A673 (cell line): ENCODE measurements at regions not wholly inside any gene's neighbourhood (a gene's known extent, or its start where the extent isn't known, plus 50 kb on each side); places are given as distances from the start of the nearest gene placed in this dataset.

Experiments used
- CTCF ChIP-seq: fragments of 300-800, 200-600 bp; sonication (generic); conservative IDR thresholded peaks from 2 replicates; pipeline ENCODE4 v1.5.1; 2017; ENCODE audit warnings: low read depth, mild to moderate bottlenecking, antibody characterized with exemption, low read length, moderate library complexity, mixed read lengths
- EZH2 ChIP-seq: fragments of 200-600 bp; sonication (generic); IDR thresholded peaks from 2 replicates; pipeline ENCODE4 v1.6.1; 2017; ENCODE audit warnings: borderline replicate concordance, low read depth, mild to moderate bottlenecking, mixed read lengths, antibody characterized with exemption, low read length; ENCODE audit not compliant: poor library complexity, severe bottlenecking

GRCh38 chr2:163834841-163835240 is 99.0 kb upstream of the FIGN start:
- no peak for TF ChIP-seq EZH2
- no peak for TF ChIP-seq CTCF
